ENCODE measurements at regions not wholly inside any gene's neighbourhood (a gene's known extent, or its start where the extent isn't known, plus 50 kb on each side); places are given as distances from the start of the nearest gene placed in this dataset.

GRCh38 chr3:25023876-25024275 lies 404.2 kb upstream of the RARB start:
- no TSS peak for BruUV-seq (replicated peaks)
- H3K9me2 ChIP-seq (ENCODE audit: insufficient read depth), result no peaks in the 10 kb centered on the region
- H3K79me2 ChIP-seq (ENCODE audit: low read depth), result no peaks in the 10 kb centered on the region
- H3K9me3 ChIP-seq (ENCODE audit: insufficient read depth, low read depth), result no peaks in the 10 kb centered on the region
- no peak overlapping the region for H3K27ac ChIP-seq
- ChIA-PET CTCF (no interaction called here), POLR2A (ENCODE audit: unreplicated experiment) (no interaction called here)
- TF ChIP-seq CTCF (conservative IDR thresholded peaks at IDR 0.05) (no peak), EZH2 (IDR thresholded peaks at IDR 0.05; ENCODE audit: low read depth) (no peak)
- no peaks in the 10 kb centered on the region for H3K36me3 ChIP-seq (ENCODE audit: low read depth)
- H3F3A ChIP-seq (ENCODE audit: insufficient read depth, low read depth), result no peaks in the 10 kb centered on the region
- H3K4me2 ChIP-seq, result no peak overlapping the region
- H2AFZ ChIP-seq, result no peak overlapping the region
- H4K20me1 ChIP-seq (ENCODE audit: insufficient read depth), result no peaks in the 10 kb centered on the region
- H3K4me3 ChIP-seq, result no peak overlapping the region
- intact Hi-C loops (cut with micrococcal nuclease; ENCODE audit: unreplicated experiment), result loop anchor here (5.0 kb wide), 1 partner anchor 568 kb away; no protein-coding TSS in a partner anchor
- no peaks in the 10 kb centered on the region for H3K4me1 ChIP-seq (replicated peaks; ENCODE audit: insufficient read depth)
- no peak for DNase-seq
- no peaks in the 10 kb centered on the region for H3K27me3 ChIP-seq (ENCODE audit: insufficient read depth, low read depth)

GRCh38 chr3:25025236-25025635 lies 402.8 kb upstream of the RARB start:
- H3F3A ChIP-seq (ENCODE audit: insufficient read depth, low read depth), result no peaks in the 10 kb centered on the region
- TF ChIP-seq CTCF (conservative IDR thresholded peaks at IDR 0.05) (no peak), EZH2 (IDR thresholded peaks at IDR 0.05; ENCODE audit: low read depth) (no peak)
- H3K36me3 ChIP-seq (ENCODE audit: low read depth), result no peaks in the 10 kb centered on the region
- no peaks in the 10 kb centered on the region for H3K4me1 ChIP-seq (replicated peaks; ENCODE audit: insufficient read depth)
- no peak overlapping the region for H3K4me3 ChIP-seq
- ChIA-PET CTCF (no interaction called here), POLR2A (ENCODE audit: unreplicated experiment) (interaction anchor here (0.7 kb wide), 1 partner anchor 681 kb away, joined by 7 read pairs; no protein-coding TSS in a partner anchor)
- no peaks in the 10 kb centered on the region for H3K27me3 ChIP-seq (ENCODE audit: insufficient read depth, low read depth)
- intact Hi-C loops (cut with micrococcal nuclease; ENCODE audit: unreplicated experiment), result no loop called here
- H4K20me1 ChIP-seq (ENCODE audit: insufficient read depth), result no peaks in the 10 kb centered on the region
- BruUV-seq (replicated peaks), result no TSS peak
- no peaks in the 10 kb centered on the region for H3K9me2 ChIP-seq (ENCODE audit: insufficient read depth)
- no peaks in the 10 kb centered on the region for H3K9me3 ChIP-seq (ENCODE audit: insufficient read depth, low read depth)
- H3K4me2 ChIP-seq, result no peak overlapping the region
- no peak overlapping the region for H2AFZ ChIP-seq
- no peaks in the 10 kb centered on the region for H3K79me2 ChIP-seq (ENCODE audit: low read depth)
- no peak overlapping the region for H3K27ac ChIP-seq
- DNase-seq, result no peak

GRCh38 chr3:25027650-25028049 lies 400.4 kb upstream of the RARB start:
- Histone ChIP-seq H4K20me1 (ENCODE audit: insufficient read depth) (no peaks in the 10 kb centered on the region), H3K79me2 (ENCODE audit: low read depth) (no peaks in the 10 kb centered on the region), H3K4me1 (replicated peaks; ENCODE audit: insufficient read depth) (no peaks in the 10 kb centered on the region), H3K4me2 (no peak overlapping the region), H3K4me3 (no peak overlapping the region), H3K9me3 (ENCODE audit: insufficient read depth, low read depth) (no peaks in the 10 kb centered on the region), H3K27ac (no peak overlapping the region), H2AFZ (no peak overlapping the region), H3K36me3 (ENCODE audit: low read depth) (no peaks in the 10 kb centered on the region), H3K9me2 (ENCODE audit: insufficient read depth) (no peaks in the 10 kb centered on the region), H3F3A (ENCODE audit: insufficient read depth, low read depth) (no peaks in the 10 kb centered on the region), H3K27me3 (ENCODE audit: insufficient read depth, low read depth) (no peaks in the 10 kb centered on the region)
- DNase-seq, result no peak
- ChIA-PET CTCF (no interaction called here), POLR2A (ENCODE audit: unreplicated experiment) (no interaction called here)
- intact Hi-C loops (cut with micrococcal nuclease; ENCODE audit: unreplicated experiment), result no loop called here
- TF ChIP-seq CTCF (conservative IDR thresholded peaks at IDR 0.05) (no peak), EZH2 (IDR thresholded peaks at IDR 0.05; ENCODE audit: low read depth) (no peak)
- no TSS peak for BruUV-seq (replicated peaks)

Measured in PC-9 (cell line).